ENCODE measurements at regions not wholly inside any gene's neighbourhood (a gene's known extent, or its start where the extent isn't known, plus 50 kb on each side); places are given as distances from the start of the nearest gene placed in this dataset.
"Not testable (repeated sequence)": the region's sequence is repeated elsewhere in the genome, so short reads cannot be mapped to it uniquely, and the experiment has no call there.

- Mint-ChIP-seq H3K27ac (peak overlapping the region; percentile 48), H3K4me1 (no peaks in the 10 kb centered on the region), H3K36me3 (ENCODE audit: low read depth) (no peaks in the 10 kb centered on the region)
These were observed 287.6 kb upstream of the HNRNPA3 start for GRCh38 chr2:176924909-176925534.

DNA sequence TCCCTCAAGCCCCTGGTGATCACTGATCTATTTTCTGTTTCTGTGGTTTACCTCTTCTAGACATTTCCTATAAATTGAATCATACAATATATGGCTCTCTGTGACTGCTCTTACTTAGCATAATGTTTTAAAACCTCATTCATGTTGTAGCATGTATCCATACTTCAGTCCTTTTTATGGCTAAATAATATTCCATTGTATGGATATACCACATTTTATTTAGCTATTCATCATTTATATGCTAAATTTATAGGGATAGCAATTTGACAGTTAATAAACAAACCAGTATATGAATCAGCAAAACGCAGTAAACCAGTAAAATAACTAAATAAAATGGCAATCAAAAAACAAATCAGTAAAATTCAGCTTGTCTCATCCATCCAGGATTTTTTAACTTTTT lies 286.1 kb upstream of the HNRNPA3 start:
- no peak for DNase-seq
- H3K27me3 Mint-ChIP-seq (ENCODE audit: low read depth, poor library complexity) = peaks cover 4% of the 10 kb centered on the region
- H3K9me3 Mint-ChIP-seq = peaks cover 22% of the 10 kb centered on the region
- TF ChIP-seq, protein P1, sequence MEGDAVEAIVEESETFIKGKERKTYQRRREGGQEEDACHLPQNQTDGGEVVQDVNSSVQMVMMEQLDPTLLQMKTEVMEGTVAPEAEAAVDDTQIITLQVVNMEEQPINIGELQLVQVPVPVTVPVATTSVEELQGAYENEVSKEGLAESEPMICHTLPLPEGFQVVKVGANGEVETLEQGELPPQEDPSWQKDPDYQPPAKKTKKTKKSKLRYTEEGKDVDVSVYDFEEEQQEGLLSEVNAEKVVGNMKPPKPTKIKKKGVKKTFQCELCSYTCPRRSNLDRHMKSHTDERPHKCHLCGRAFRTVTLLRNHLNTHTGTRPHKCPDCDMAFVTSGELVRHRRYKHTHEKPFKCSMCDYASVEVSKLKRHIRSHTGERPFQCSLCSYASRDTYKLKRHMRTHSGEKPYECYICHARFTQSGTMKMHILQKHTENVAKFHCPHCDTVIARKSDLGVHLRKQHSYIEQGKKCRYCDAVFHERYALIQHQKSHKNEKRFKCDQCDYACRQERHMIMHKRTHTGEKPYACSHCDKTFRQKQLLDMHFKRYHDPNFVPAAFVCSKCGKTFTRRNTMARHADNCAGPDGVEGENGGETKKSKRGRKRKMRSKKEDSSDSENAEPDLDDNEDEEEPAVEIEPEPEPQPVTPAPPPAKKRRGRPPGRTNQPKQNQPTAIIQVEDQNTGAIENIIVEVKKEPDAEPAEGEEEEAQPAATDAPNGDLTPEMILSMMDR (IDR thresholded peaks at IDR 0.05) = no peak
- no peak overlapping the region for H3K4me3 Mint-ChIP-seq
- H3K27ac Mint-ChIP-seq = no peak overlapping the region
- no peaks in the 10 kb centered on the region for H3K36me3 Mint-ChIP-seq (ENCODE audit: low read depth)
- peaks cover 5% of the 10 kb centered on the region for H3K4me1 Mint-ChIP-seq

More at GRCh38 chr2:176924909-176925534, 287.6 kb upstream of the HNRNPA3 start:
- Mint-ChIP-seq H3K4me3 (no peak overlapping the region), H3K27me3 (ENCODE audit: low read depth, poor library complexity) (peaks cover 7% of the 10 kb centered on the region), H3K9me3 (peaks cover 22% of the 10 kb centered on the region)
- DNase-seq = no peak
- TF ChIP-seq, protein P1 (IDR thresholded peaks at IDR 0.05) = no peak

DNA sequence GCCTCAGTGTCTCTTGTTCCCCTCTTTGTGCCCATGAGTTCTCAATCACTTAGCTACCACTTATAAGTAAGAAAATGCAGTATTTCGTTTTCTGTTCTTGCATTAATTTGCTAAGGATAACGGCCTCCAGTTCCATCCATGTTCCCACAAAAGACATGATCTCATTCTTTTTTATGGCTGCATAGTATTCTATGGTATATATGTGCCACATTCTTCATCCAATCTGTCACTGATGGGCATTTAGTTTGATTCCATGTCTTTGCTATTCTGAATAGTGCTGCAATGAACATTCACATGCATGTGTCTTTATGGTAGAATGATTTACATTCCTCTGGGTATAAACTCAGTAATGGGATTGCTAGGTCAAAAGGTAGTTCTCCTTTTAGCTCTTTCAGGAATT lies 283.2 kb upstream of the HNRNPA3 start:
- not testable (repeated sequence) for DNase-seq; H3K27me3 Mint-ChIP-seq (ENCODE audit: low read depth, poor library complexity); H3K4me3 Mint-ChIP-seq; H3K27ac Mint-ChIP-seq; H3K36me3 Mint-ChIP-seq (ENCODE audit: low read depth)
- Mint-ChIP-seq H3K4me1 (peaks cover 11% of the 10 kb centered on the region), H3K9me3 (peaks cover 22% of the 10 kb centered on the region)

- no peak for DNase-seq
- TF ChIP-seq, protein P1 (IDR thresholded peaks at IDR 0.05) = no peak
- no peak overlapping the region for H3K27ac Mint-ChIP-seq
- H3K4me3 Mint-ChIP-seq = no peak overlapping the region
- H3K4me1 Mint-ChIP-seq = peaks cover 11% of the 10 kb centered on the region
- peaks cover 18% of the 10 kb centered on the region for H3K9me3 Mint-ChIP-seq
- H3K36me3 Mint-ChIP-seq (ENCODE audit: low read depth) = no peaks in the 10 kb centered on the region
- H3K27me3 Mint-ChIP-seq (ENCODE audit: low read depth, poor library complexity) = peaks cover 14% of the 10 kb centered on the region
These were observed 280.7 kb upstream of the HNRNPA3 start for GRCh38 chr2:176931588-176932563.

GRCh38 chr2:176934131-176934530 lies 278.5 kb upstream of the HNRNPA3 start:
- Mint-ChIP-seq H3K9me3 (peaks cover 7% of the 10 kb centered on the region), H3K36me3 (ENCODE audit: low read depth) (no peaks in the 10 kb centered on the region), H3K4me1 (peaks cover 11% of the 10 kb centered on the region), H3K4me3 (no peak overlapping the region), H3K27ac (no peak overlapping the region), H3K27me3 (ENCODE audit: low read depth, poor library complexity) (peaks cover 15% of the 10 kb centered on the region)
- no peak for DNase-seq
- TF ChIP-seq, protein P1 (IDR thresholded peaks at IDR 0.05) = no peak

GRCh38 chr2:176934869-176935415 lies 277.7 kb upstream of the HNRNPA3 start:
- no peak overlapping the region for H3K4me3 Mint-ChIP-seq
- DNase-seq = no peak
- no peaks in the 10 kb centered on the region for H3K36me3 Mint-ChIP-seq (ENCODE audit: low read depth)

More at GRCh38 chr2:176934869-176935415, 277.7 kb upstream of the HNRNPA3 start:
- H3K27me3 Mint-ChIP-seq (ENCODE audit: low read depth, poor library complexity) = peaks cover 15% of the 10 kb centered on the region
- H3K4me1 Mint-ChIP-seq = peaks cover 11% of the 10 kb centered on the region
- H3K27ac Mint-ChIP-seq = no peak overlapping the region
- TF ChIP-seq, protein P1 (IDR thresholded peaks at IDR 0.05) = no peak
- H3K9me3 Mint-ChIP-seq = no peaks in the 10 kb centered on the region
